Pons (tissue), 1 donor: ENCODE measurements at regions not wholly inside any gene's neighbourhood (a gene's known extent, or its start where the extent isn't known, plus 50 kb on each side); places are given as distances from the start of the nearest gene placed in this dataset.
"Not testable (repeated sequence)": the region's sequence is repeated elsewhere in the genome, so short reads cannot be mapped to it uniquely, and the experiment has no call there.

Source experiments
- DNase-seq: peaks from one replicate; pipeline ENCODE4 v3.0.0-alpha.2; 2016; ENCODE audit warnings: low spot score

- no peak for DNase-seq
These were observed 50.7 kb upstream of the KLF7 start for GRCh38 chr2:207216457-207216856.

GRCh38 chr2:207217442-207217841 lies 51.7 kb upstream of the KLF7 start:
- DNase-seq, result no peak

GRCh38 chr2:207219081-207219630 lies 53.4 kb upstream of the KLF7 start:
- DNase-seq, result no peak

- DNase-seq, result no peak
These were observed 54.1 kb upstream of the KLF7 start for GRCh38 chr2:207219676-207220501.

- DNase-seq, result no peak
These were observed 56.0 kb upstream of the KLF7 start for GRCh38 chr2:207221731-207222130.

- DNase-seq, result no peak
These were observed 57.3 kb upstream of the KLF7 start for GRCh38 chr2:207223051-207223450.

- no peak for DNase-seq
These were observed 58.6 kb upstream of the KLF7 start for GRCh38 chr2:207224381-207224780.

- no peak for DNase-seq
These were observed 59.2 kb upstream of the KLF7 start for GRCh38 chr2:207224791-207225482.

GRCh38 chr2:207225773-207226172 lies 60.0 kb upstream of the KLF7 start:
- no peak for DNase-seq

- no peak for DNase-seq
These were observed 60.5 kb upstream of the KLF7 start for GRCh38 chr2:207226243-207226642.

- no peak for DNase-seq
These were observed 60.9 kb upstream of the KLF7 start for GRCh38 chr2:207226671-207227061.

GRCh38 chr2:207227062-207227748 lies 61.5 kb upstream of the KLF7 start:
- DNase-seq, result peak; percentile 88

GRCh38 chr2:207227749-207228145 lies 62.0 kb upstream of the KLF7 start:
- DNase-seq, result no peak

- no peak for DNase-seq
These were observed 62.7 kb upstream of the KLF7 start for GRCh38 chr2:207228402-207228801.

- DNase-seq, result no peak
These were observed 63.4 kb upstream of the KLF7 start for GRCh38 chr2:207229161-207229560.

GRCh38 chr2:207230261-207231105 lies 64.7 kb upstream of the KLF7 start:
- DNase-seq, result no peak

- no peak for DNase-seq
These were observed 65.5 kb upstream of the KLF7 start for GRCh38 chr2:207231106-207231865.

GRCh38 chr2:207231967-207232366 lies 66.2 kb upstream of the KLF7 start:
- no peak for DNase-seq

- DNase-seq, result not testable (repeated sequence)
These were observed 67.4 kb upstream of the KLF7 start for GRCh38 chr2:207233141-207233540.

GRCh38 chr2:207233731-207234130 lies 68.0 kb upstream of the KLF7 start:
- no peak for DNase-seq

GRCh38 chr2:207235621-207236020 lies 69.9 kb upstream of the KLF7 start:
- no peak for DNase-seq
